K562 (cell line): ENCODE measurements at regions not wholly inside any gene's neighbourhood (a gene's known extent, or its start where the extent isn't known, plus 50 kb on each side); places are given as distances from the start of the nearest gene placed in this dataset.

ENCODE experiments used
- ATAC-seq: fragments of 200-7000 bp; cut with Tn5 transposase; 3 replicates; pipeline ENCODE4 v1.9.1; 2020; ENCODE audit warnings: moderate library complexity
- BruUV-seq: library from RNA; stranded (reverse); fragments of 400-500 nt; replicated peaks from 2 replicates; lab custom pipeline; 2021; lab: Mats Ljungman, UMichigan
- CTCF ChIA-PET: fragments of 300-600 bp; formaldehyde crosslinking; extraction: SDS; loops from one replicate; lab custom pipeline; 2021; ENCODE audit warnings: low intra/inter-chr PET ratio; lab: Yijun Ruan, JAX
- POLR2A ChIA-PET: fragments of 300-600, 350-650 bp; sonication (Branson Sonifier 250); formaldehyde crosslinking; extraction: SDS; loops from one replicate; lab custom pipeline; 2021; ENCODE audit warnings: antibody characterized with exemption, inconsistent platforms; lab: Yijun Ruan, JAX
- DNase-seq, 4 experiments: peaks; one replicate each; pipeline versions ENCODE4 v3.0.0 to v3.0.0-alpha.2; 2011 to 2018; ENCODE audit warnings: low spot score in 3 of 4, mixed read lengths in 3 of 4; ENCODE audit errors: extremely low read depth in 1 of 4
- FAIRE-seq: peaks from 2 replicates; lab custom pipeline; 2011; peaks lifted over from hg19 to GRCh38; lab: Jason Lieb, UNC
- H2AFZ ChIP-seq: 2 replicates; pipeline ENCODE4 v1.6.0; 2011; ENCODE audit warnings: low read depth, low read length, control low read depth, inconsistent platforms
- H3K27ac ChIP-seq: fragments of 200-600 bp; 3 replicates; pipeline ENCODE4 v1.8.0; 2011; ENCODE audit warnings: low read depth, mild to moderate bottlenecking, control low read depth, inconsistent platforms, low read length, moderate library complexity, mixed read lengths; ENCODE audit errors: extremely low read depth
- H3K27me3 ChIP-seq, 2 experiments: fragments of 300-600 bp in 1 of 2; 2 replicates in 1 of 2; 3 replicates in 1 of 2; pipeline versions ENCODE4 v1.6.0 to v1.8.0; 2011; ENCODE audit warnings: inconsistent platforms in 2 of 2, low read length in 2 of 2, mild to moderate bottlenecking in 1 of 2, mixed read lengths in 1 of 2, moderate library complexity in 1 of 2; ENCODE audit not compliant: control insufficient read depth in 2 of 2, insufficient read depth in 2 of 2
- H3K36me3 ChIP-seq: fragments of 300-600 bp; 3 replicates; pipeline ENCODE4 v1.8.0; 2011; ENCODE audit warnings: mild to moderate bottlenecking, low read length, inconsistent platforms; ENCODE audit not compliant: control insufficient read depth, insufficient read depth
- H3K4me1 ChIP-seq, 2 experiments: fragments of 200-600 bp in 1 of 2; replicated peaks in 1 of 2; 2 replicates in 1 of 2; 3 replicates in 1 of 2; pipeline versions ENCODE4 v1.5.1 to v1.8.0; 2011; ENCODE audit warnings: inconsistent platforms in 2 of 2, low read length in 2 of 2, mild to moderate bottlenecking in 1 of 2, mixed read lengths in 1 of 2, moderate library complexity in 1 of 2; ENCODE audit not compliant: control insufficient read depth in 2 of 2, insufficient read depth in 2 of 2
- H3K4me2 ChIP-seq: 2 replicates; pipeline ENCODE4 v1.6.1; 2011; ENCODE audit warnings: low read length, control low read depth, inconsistent platforms, mixed read lengths; ENCODE audit not compliant: insufficient read depth
- H3K4me3 ChIP-seq: fragments of 200-600 bp; sonication (generic), shearing (Covaris generic); 2 replicates; pipeline ENCODE4 v1.5.1; 2016; ENCODE audit warnings: control low read depth, inconsistent platforms
- H3K79me2 ChIP-seq: fragments of 200-600 bp; 3 replicates; pipeline ENCODE4 v1.8.0; 2011; ENCODE audit warnings: low read length, inconsistent platforms; ENCODE audit not compliant: control insufficient read depth, insufficient read depth
- H3K9ac ChIP-seq, 2 experiments: 2 replicates each; pipeline versions ENCODE4 v1.6.0 to v1.6.1; 2011; ENCODE audit warnings: low read depth in 2 of 2, low read length in 2 of 2, control low read depth in 1 of 2, inconsistent platforms in 1 of 2, mild to moderate bottlenecking in 1 of 2, mixed read lengths in 1 of 2; ENCODE audit not compliant: insufficient read depth in 1 of 2
- H3K9me1 ChIP-seq: one replicate; pipeline ENCODE4 v1.6.0; 2011; ENCODE audit warnings: inconsistent platforms, mild to moderate bottlenecking, low read length, moderate library complexity; ENCODE audit not compliant: control insufficient read depth, insufficient read depth
- H3K9me3 ChIP-seq: replicated peaks from 2 replicates; pipeline ENCODE4 v1.5.1; 2011; ENCODE audit warnings: low read depth, low read length, inconsistent platforms; ENCODE audit not compliant: control insufficient read depth, insufficient read depth
- H4K20me1 ChIP-seq: replicated peaks from 2 replicates; pipeline ENCODE4 v1.6.1; 2011; ENCODE audit warnings: low read length, inconsistent platforms, mixed read lengths; ENCODE audit not compliant: control insufficient read depth, insufficient read depth
- CBFA2T2 ChIP-seq: fragments of 450-650 bp; conservative IDR thresholded peaks from 2 replicates; pipeline ENCODE4 v1.6.1; 2017; ENCODE audit warnings: mild to moderate bottlenecking
- CEBPG ChIP-seq, 3 experiments: fragments of 200-800 bp in 1 of 3; sonication (Bioruptor generic) in 1 of 3; sonication (generic) in 1 of 3; formaldehyde crosslinking in 1 of 3; IDR thresholded peaks in 2 of 3; conservative IDR thresholded peaks in 1 of 3; 2 replicates each; pipeline versions ENCODE4 v1.6.1 to v1.8.0; 2016 to 2022; ENCODE audit warnings: missing compliant biosample characterization in 2 of 3, missing genetic modification characterization in 2 of 3, mild to moderate bottlenecking in 1 of 3, missing genetic modification reagents in 1 of 3
- GABPB1 ChIP-seq: sonication (generic); formaldehyde crosslinking; IDR thresholded peaks from 2 replicates; pipeline ENCODE4 v1.8.0; 2022; ENCODE audit warnings: mild to moderate bottlenecking, missing genetic modification reagents
- HSF4 ChIP-seq: fragments of 250-450 bp; sonication (Bioruptor Pico); IDR thresholded peaks from 2 replicates; pipeline ENCODE4 v2.1.2; 2022; ENCODE audit warnings: mild to moderate bottlenecking, moderate library complexity, borderline replicate concordance
- JUND ChIP-seq, 2 experiments: IDR thresholded peaks; 2 replicates in 1 of 2; 3 replicates in 1 of 2; pipeline ENCODE4 v1.6.1; 2011; ENCODE audit warnings: borderline replicate concordance in 2 of 2, low read depth in 2 of 2, low read length in 2 of 2, improper control_type of control experiment in 1 of 2, missing biosample characterization in 1 of 2, missing genetic modification characterization in 1 of 2, missing genetic modification reagents in 1 of 2
- MBD2 ChIP-seq: sonication (generic); IDR thresholded peaks from 2 replicates; pipeline ENCODE4 v1.6.1; 2016; ENCODE audit warnings: low read depth, borderline replicate concordance
- SIN3A ChIP-seq, 2 experiments: fragments of 150-350 bp in 1 of 2; IDR thresholded peaks; 2 replicates each; pipeline ENCODE4 v1.6.1; 2011 to 2016; ENCODE audit warnings: borderline replicate concordance in 2 of 2, low read depth in 2 of 2, low read length in 2 of 2, mild to moderate bottlenecking in 2 of 2, moderate library complexity in 2 of 2; ENCODE audit not compliant: control insufficient read depth in 1 of 2
- SUPT5H ChIP-seq: fragments of 450-650 bp; IDR thresholded peaks from 2 replicates; pipeline ENCODE4 v1.6.1; 2016
- TAL1 ChIP-seq: fragments of 450-650 bp; IDR thresholded peaks from 2 replicates; pipeline ENCODE4 v1.6.1; 2016; ENCODE audit warnings: mild to moderate bottlenecking
- TOE1 ChIP-seq, 2 experiments: fragments of 450-650 bp in 1 of 2; sonication (generic) in 1 of 2; formaldehyde crosslinking in 1 of 2; IDR thresholded peaks; 2 replicates each; pipeline versions ENCODE4 v1.7.1 to v1.8.0; 2016 to 2022; ENCODE audit warnings: borderline replicate concordance in 2 of 2, mild to moderate bottlenecking in 2 of 2, antibody characterized with exemption in 1 of 2, inconsistent platforms in 1 of 2, low read depth in 1 of 2, missing genetic modification reagents in 1 of 2, moderate library complexity in 1 of 2
- WGBS: fragments of 100-300 bp; shearing (Covaris generic); methylation state at CpG from one replicate; pipeline ENCODE4 v1.1.6; 2016; ENCODE audit warnings: low coverage, mixed read lengths; ENCODE audit not compliant: insufficient coverage; ENCODE audit errors: missing lambda C conversion rate; 5-methylcytosine and 5-hydroxymethylcytosine counted together
- in situ Hi-C: fragments of 300-500 bp; cut with MboI; formaldehyde crosslinking; loops from 4 replicates; pipeline ENCODE4 v1.15.0; 2018; ENCODE audit warnings: inconsistent platforms, mixed read lengths
- intact Hi-C: fragments of 100-400 bp; cut with micrococcal nuclease; formaldehyde crosslinking; loops from 2 replicates; pipeline ENCODE4 v1.14.2; 2022
- TF ChIP-seq, protein P1 (sequence below): fragments of 450-650 bp; IDR thresholded peaks from 2 replicates; pipeline ENCODE4 v1.6.1; 2016

DNA sequence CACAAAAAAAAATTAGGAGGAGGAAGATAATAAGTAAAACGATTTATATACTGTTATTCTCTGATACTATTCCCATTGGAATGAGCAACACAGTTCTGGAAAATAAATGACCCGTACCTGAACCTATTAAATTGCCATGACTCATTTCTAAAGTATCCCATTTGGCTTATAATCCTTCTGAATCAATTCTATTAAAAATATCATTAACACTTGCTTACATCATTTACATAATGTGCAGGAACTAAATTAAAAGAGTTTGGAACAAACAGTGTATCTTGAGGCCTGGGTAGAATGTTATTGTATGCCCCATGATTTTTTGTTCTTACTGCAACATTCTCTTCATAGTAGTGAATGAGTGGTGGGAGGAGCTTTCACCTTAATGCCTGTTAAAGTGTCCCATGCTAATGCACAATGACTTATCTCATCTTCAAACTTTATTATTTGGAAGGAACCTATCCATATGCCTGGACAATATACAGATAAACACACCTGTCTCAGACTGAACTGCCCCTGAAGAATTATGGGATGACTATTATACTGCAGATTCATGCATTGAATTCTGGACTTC, 549.9 kb upstream of the ACVR2A start:
- ATAC-seq (no peak), DNase-seq (no peak), FAIRE-seq (no peak)
- no peaks in the 10 kb centered on the region for H3K36me3 ChIP-seq
- no peak overlapping the region for H3K9ac ChIP-seq
- in situ Hi-C loops: no loop called here
- H3K9me3 ChIP-seq: peaks cover 2% of the 10 kb centered on the region; the same call in 1 of the 2 replicates
- H3K4me1 ChIP-seq: no peaks in the 10 kb centered on the region
- no peaks in the 10 kb centered on the region for H3K9me1 ChIP-seq
- WGBS: 3% methylated on average over 2 of the region's 2 CpGs
- no peak overlapping the region for H3K27ac ChIP-seq
- intact Hi-C loops: no loop called here
- H3K27me3 ChIP-seq: no peaks in the 10 kb centered on the region
- no TSS peak for BruUV-seq
- H2AFZ ChIP-seq: no peak overlapping the region
- POLR2A ChIA-PET: no interaction called here
- TF ChIP-seq TAL1 (no peak), GABPB1 (no peak)
- CTCF ChIA-PET: no interaction called here
- H4K20me1 ChIP-seq: no peaks in the 10 kb centered on the region
- H3K79me2 ChIP-seq: no peaks in the 10 kb centered on the region
- no peak overlapping the region for H3K4me2 ChIP-seq
- no peak overlapping the region for H3K4me3 ChIP-seq

DNA sequence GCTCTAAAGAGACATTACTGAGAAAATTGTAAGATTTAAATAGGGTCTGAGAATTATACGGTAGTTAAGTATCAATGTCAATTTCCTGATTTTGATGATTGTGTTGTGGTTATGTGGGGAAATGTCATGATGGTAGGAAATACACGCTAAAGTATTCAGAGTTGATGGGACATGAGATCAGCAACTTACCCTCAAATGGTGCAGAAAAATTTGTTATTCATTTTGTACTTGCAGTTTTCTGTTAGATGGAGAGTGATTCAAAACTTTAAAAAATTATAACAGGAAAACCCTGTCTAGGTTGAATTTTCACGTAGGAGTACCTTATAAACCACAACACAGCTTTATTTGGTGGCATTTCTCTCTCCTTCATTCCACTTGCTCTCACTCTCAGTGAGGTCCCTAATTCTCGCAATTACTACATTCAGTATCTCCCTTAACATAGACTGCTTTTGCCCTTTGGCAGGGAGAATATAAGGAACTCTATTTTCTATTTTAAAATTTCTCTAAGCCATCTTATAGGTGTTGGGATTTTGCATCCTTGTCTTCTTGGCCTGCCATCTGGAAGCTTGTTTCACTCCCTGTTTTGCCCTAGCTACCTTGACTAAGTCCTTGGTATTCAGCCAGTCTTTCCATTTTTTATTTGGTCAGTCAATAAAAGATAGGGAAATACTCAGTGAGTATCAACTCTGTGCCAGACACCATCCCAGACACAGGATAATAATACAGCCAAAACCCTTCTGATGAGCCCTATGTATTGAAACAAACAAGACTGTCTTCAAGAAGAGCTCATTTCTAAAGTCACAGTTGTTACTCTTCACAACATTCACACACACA, 550.6 kb upstream of the ACVR2A start:
- Histone ChIP-seq H3K27me3 (no peaks in the 10 kb centered on the region), H3K27ac (no peak overlapping the region), H3K4me3 (no peak overlapping the region), H3K9me1 (no peaks in the 10 kb centered on the region), H3K9ac (no peak overlapping the region), H3K36me3 (no peaks in the 10 kb centered on the region), H3K4me2 (no peak overlapping the region)
- BruUV-seq: no TSS peak
- ChIA-PET POLR2A (no interaction called here), CTCF (no interaction called here)
- ATAC-seq: no peak
- in situ Hi-C loops: no loop called here
- no peak for FAIRE-seq
- TF ChIP-seq MBD2 (no peak), SUPT5H (no peak), CEBPG (CRISPR knock-in tag; IDR thresholded peaks at IDR 0.05) (no peak), CEBPG (tag; conservative IDR thresholded peaks at IDR 0.05 in 1 of 2, IDR thresholded peaks at IDR 0.05 in 1 of 2) (no peak), TOE1 (IDR thresholded peaks at IDR 0.05; ENCODE audit: borderline replicate concordance) (no peak), TOE1 (CRISPR knock-in tag; IDR thresholded peaks at IDR 0.05; ENCODE audit: borderline replicate concordance, low read depth) (no peak), HSF4 (no peak), SIN3A (IDR thresholded peaks at IDR 0.05; ENCODE audit: borderline replicate concordance in 2 of 2, control insufficient read depth in 1 of 2, low read depth in 2 of 2, low read length in 2 of 2) (no peak), JUND (IDR thresholded peaks at IDR 0.05; ENCODE audit: borderline replicate concordance, low read depth, low read length) (no peak), JUND (tag; IDR thresholded peaks at IDR 0.05; ENCODE audit: borderline replicate concordance, low read depth, low read length) (no peak), CBFA2T2 (no peak)
- TF ChIP-seq, protein P1, sequence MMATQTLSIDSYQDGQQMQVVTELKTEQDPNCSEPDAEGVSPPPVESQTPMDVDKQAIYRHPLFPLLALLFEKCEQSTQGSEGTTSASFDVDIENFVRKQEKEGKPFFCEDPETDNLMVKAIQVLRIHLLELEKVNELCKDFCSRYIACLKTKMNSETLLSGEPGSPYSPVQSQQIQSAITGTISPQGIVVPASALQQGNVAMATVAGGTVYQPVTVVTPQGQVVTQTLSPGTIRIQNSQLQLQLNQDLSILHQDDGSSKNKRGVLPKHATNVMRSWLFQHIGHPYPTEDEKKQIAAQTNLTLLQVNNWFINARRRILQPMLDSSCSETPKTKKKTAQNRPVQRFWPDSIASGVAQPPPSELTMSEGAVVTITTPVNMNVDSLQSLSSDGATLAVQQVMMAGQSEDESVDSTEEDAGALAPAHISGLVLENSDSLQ: no peak
- TF ChIP-seq, all 486 proteins: peak for 0
- H3K9me3 ChIP-seq: peaks cover 2% of the 10 kb centered on the region; the same call in 1 of the 2 replicates
- no peaks in the 10 kb centered on the region for H4K20me1 ChIP-seq
- no peak for DNase-seq
- 1% methylated on average over 4 of the region's 4 CpGs for WGBS
- H2AFZ ChIP-seq: no peak overlapping the region
- intact Hi-C loops: no loop called here
- no peaks in the 10 kb centered on the region for H3K79me2 ChIP-seq
- H3K4me1 ChIP-seq: no peaks in the 10 kb centered on the region
